ENCODE measurements at regions not wholly inside any gene's neighbourhood (a gene's known extent, or its start where the extent isn't known, plus 50 kb on each side); places are given as distances from the start of the nearest gene placed in this dataset.

- TF ChIP-seq POLR2A (IDR thresholded peaks at IDR 0.05; ENCODE audit: low read length) (no peak), GATA1 (IDR thresholded peaks at IDR 0.05; ENCODE audit: low read depth, low read length) (no peak)
Observed at GRCh38 chr13:63882052-63882451, 2466.4 kb upstream of the PCDH20 start.
